GM18499 (cell line): ENCODE measurements at regions not wholly inside any gene's neighbourhood (a gene's known extent, or its start where the extent isn't known, plus 50 kb on each side); places are given as distances from the start of the nearest gene placed in this dataset.

Experiments used
- ATAC-seq: cut with Tn5 transposase; IDR thresholded peaks from one replicate; pipeline ENCODE4 v1.9.1; 2021; ENCODE audit warnings: moderate number of reproducible peaks; ENCODE audit not compliant: insufficient read depth, unreplicated experiment

GRCh38 chr7:22008087-22008486 lies 62.4 kb upstream of the CDCA7L start:
- no peak for ATAC-seq

GRCh38 chr7:22005151-22005550 lies 59.5 kb upstream of the CDCA7L start:
- no peak for ATAC-seq

- ATAC-seq, result no peak
Observed at GRCh38 chr7:22002726-22003125, 57.0 kb upstream of the CDCA7L start.

DNA sequence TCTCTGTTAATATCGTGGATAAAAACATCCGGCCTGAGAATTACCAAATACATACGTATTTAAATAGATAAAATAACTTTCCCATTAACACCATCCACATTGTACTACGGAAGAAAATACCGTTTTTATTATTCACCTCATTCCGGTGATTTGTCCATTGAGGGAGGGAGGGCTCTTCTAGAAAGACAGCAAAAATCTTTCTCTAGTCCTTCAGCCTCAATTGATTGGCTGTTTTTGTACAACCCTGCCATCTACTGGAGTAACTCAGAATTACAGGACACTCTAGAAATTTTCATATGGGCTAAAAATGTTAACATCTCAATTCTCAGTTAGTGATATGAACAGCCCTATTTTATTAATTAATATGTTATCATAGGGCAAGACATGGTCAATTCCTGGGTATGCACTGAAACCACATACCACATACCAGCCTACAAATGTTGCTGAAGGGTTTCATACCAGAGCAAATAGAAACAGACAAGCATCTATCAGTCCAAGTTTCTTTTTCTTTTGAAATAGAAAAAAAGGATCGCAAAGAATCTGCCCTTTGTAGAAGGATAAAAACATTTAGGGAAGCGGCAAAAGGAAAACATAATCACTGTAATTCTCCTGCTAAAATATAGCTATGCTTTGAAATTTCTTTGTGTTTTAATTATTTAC lies 55.8 kb upstream of the CDCA7L start:
- ATAC-seq, result peak; percentile 53

GRCh38 chr7:21999896-22000295 lies 54.2 kb upstream of the CDCA7L start:
- no peak for ATAC-seq

- no peak for ATAC-seq
Observed at GRCh38 chr7:21996641-21997040, 50.9 kb upstream of the CDCA7L start.
